Prostate gland (tissue), 2 donors: ENCODE measurements at regions not wholly inside any gene's neighbourhood (a gene's known extent, or its start where the extent isn't known, plus 50 kb on each side); places are given as distances from the start of the nearest gene placed in this dataset.
A peak's percentile ranks its signal among the peaks of the same experiment; 100 is the strongest.

Experiments used
- DNase-seq: peaks from one replicate; pipeline ENCODE4 v3.0.0-alpha.2; 2019; ENCODE audit warnings: low spot score
- H3K27ac ChIP-seq, 2 donors: fragments of 200-600 bp; sonication (generic); 2 replicates each; pipeline ENCODE4 v1.5.1; 2017 to 2019
- H3K27me3 ChIP-seq: fragments of 200-600 bp; sonication (generic); replicated peaks from 2 replicates; pipeline ENCODE4 v1.5.1; 2019; ENCODE audit not compliant: insufficient read depth
- H3K36me3 ChIP-seq, 2 donors: fragments of 200-600 bp; sonication (generic); 1 replicate in 1 of 2; 2 replicates in 1 of 2; pipeline versions ENCODE4 v1.5.1 to v1.8.1; 2017 to 2019
- H3K4me1 ChIP-seq: fragments of 200-600 bp; sonication (generic); replicated peaks from 2 replicates; pipeline ENCODE4 v1.5.1; 2019
- H3K4me3 ChIP-seq, 2 donors: fragments of 200-600 bp; sonication (generic); 2 replicates each; pipeline ENCODE4 v1.5.1; 2017 to 2019
- H3K9me3 ChIP-seq: fragments of 200-600 bp; sonication (generic); 2 replicates; pipeline ENCODE4 v1.5.1; 2017
- CTCF ChIP-seq, 4 experiments: fragments of 200-600 bp in 2 of 4; fragments of 450-650 bp in 2 of 4; sonication (generic) in 2 of 4; IDR thresholded peaks; 1 replicate in 3 of 4; 2 replicates in 1 of 4; pipeline ENCODE4 v1.5.1; 2016 to 2019; ENCODE audit warnings: antibody characterized with exemption in 4 of 4, mild to moderate bottlenecking in 2 of 4, moderate library complexity in 2 of 4
- POLR2A ChIP-seq: fragments of 450-650 bp; IDR thresholded peaks from one replicate; pipeline ENCODE4 v1.6.1; 2016; ENCODE audit warnings: antibody characterized with exemption, mild to moderate bottlenecking
- POLR2AphosphoS5 ChIP-seq: sonication (generic); formaldehyde crosslinking; IDR thresholded peaks from one replicate; pipeline ENCODE4 v1.6.1; 2017; ENCODE audit warnings: antibody characterized with exemption
- WGBS: methylation state at CpG from one replicate; pipeline ENCODE4 v1.1.5; 2018; 5-methylcytosine and 5-hydroxymethylcytosine counted together
- intact Hi-C: fragments of 100-400 bp; cut with DNase I; formaldehyde crosslinking; loops from one replicate; pipeline ENCODE4 v1.14.2; 2022

GRCh38 chr3:181230258-181230657 is 240.7 kb upstream of the DNAJC19 start:
- intact Hi-C loops = no loop called here
- DNase-seq = no peak
- TF ChIP-seq POLR2AphosphoS5 = no peak
- no peak for TF ChIP-seq CTCF (IDR thresholded peaks at IDR 0.05)
- H3K27me3 ChIP-seq = no peaks in the 10 kb centered on the region
- H3K36me3 ChIP-seq = no peaks in the 10 kb centered on the region
- no peak overlapping the region for H3K27ac ChIP-seq
- H3K9me3 ChIP-seq = no peaks in the 10 kb centered on the region
- no peak overlapping the region for H3K4me3 ChIP-seq
- H3K4me1 ChIP-seq = no peaks in the 10 kb centered on the region
- 80% methylated on average over 5 of the region's 5 CpGs for whole genome bisulfite sequencing

- TF ChIP-seq CTCF (IDR thresholded peaks at IDR 0.05) (no peak), POLR2A (no peak), POLR2AphosphoS5 (no peak)
- no peak for DNase-seq
- 69% methylated on average over 2 of the region's 2 CpGs for WGBS
- H3K27me3 ChIP-seq = no peaks in the 10 kb centered on the region
- H3K9me3 ChIP-seq = no peaks in the 10 kb centered on the region
- no peak overlapping the region for H3K27ac ChIP-seq
- H3K4me1 ChIP-seq = no peaks in the 10 kb centered on the region
- H3K36me3 ChIP-seq = no peaks in the 10 kb centered on the region
- intact Hi-C loops = loop anchor here (5.0 kb wide), 1 partner anchor 1469 kb away; no protein-coding TSS in a partner anchor
- no peak overlapping the region for H3K4me3 ChIP-seq
Observed at GRCh38 chr3:181213347-181213746, 223.8 kb upstream of the DNAJC19 start.

GRCh38 chr3:181212271-181212670 is 222.7 kb upstream of the DNAJC19 start:
- 69% methylated on average over 1 of the region's 1 CpG for WGBS
- H3K27me3 ChIP-seq = no peaks in the 10 kb centered on the region
- no peaks in the 10 kb centered on the region for H3K36me3 ChIP-seq
- no peak for DNase-seq
- H3K4me1 ChIP-seq = no peaks in the 10 kb centered on the region
- TF ChIP-seq POLR2A = no peak
- no peak for TF ChIP-seq CTCF (IDR thresholded peaks at IDR 0.05)
- TF ChIP-seq POLR2AphosphoS5 = no peak
- H3K9me3 ChIP-seq = no peaks in the 10 kb centered on the region
- no peak overlapping the region for H3K27ac ChIP-seq
- H3K4me3 ChIP-seq = no peak overlapping the region
- intact Hi-C loops = loop anchor here (5.0 kb wide), 1 partner anchor 1470 kb away; no protein-coding TSS in a partner anchor

GRCh38 chr3:181210275-181210674 is 220.7 kb upstream of the DNAJC19 start:
- Histone ChIP-seq H3K4me1 (no peaks in the 10 kb centered on the region), H3K36me3 (no peaks in the 10 kb centered on the region), H3K4me3 (no peak overlapping the region), H3K27ac (no peak overlapping the region), H3K27me3 (no peaks in the 10 kb centered on the region), H3K9me3 (no peaks in the 10 kb centered on the region)
- WGBS = 8% methylated on average over 2 of the region's 2 CpGs
- TF ChIP-seq CTCF (IDR thresholded peaks at IDR 0.05) (peak in 3 of 4 experiments; percentile 7 to 26 (median 21)), POLR2AphosphoS5 (no peak)
- no peak for DNase-seq
- intact Hi-C loops = loop anchor here (5.0 kb wide), 1 partner anchor 1472 kb away; no protein-coding TSS in a partner anchor

GRCh38 chr3:181189556-181189955 is 200.0 kb upstream of the DNAJC19 start:
- WGBS = 24% methylated on average over 2 of the region's 2 CpGs
- Histone ChIP-seq H3K4me1 (no peaks in the 10 kb centered on the region), H3K9me3 (no peaks in the 10 kb centered on the region), H3K36me3 (no peaks in the 10 kb centered on the region), H3K27me3 (no peaks in the 10 kb centered on the region), H3K27ac (no peak overlapping the region), H3K4me3 (no peak overlapping the region)
- DNase-seq = no peak
- TF ChIP-seq POLR2A (no peak), POLR2AphosphoS5 (no peak), CTCF (IDR thresholded peaks at IDR 0.05) (no peak)
- intact Hi-C loops = no loop called here
